Stimulated activated CD8-positive, alpha-beta memory T cell treated with anti-CD3 and anti-CD28 coated beads, Interleukin-15, amount 100 ng/mL, for 1 hour (primary cell): ENCODE measurements at regions not wholly inside any gene's neighbourhood (a gene's known extent, or its start where the extent isn't known, plus 50 kb on each side); places are given as distances from the start of the nearest gene placed in this dataset.

Source experiments
- DNase-seq: peaks from one replicate; pipeline ENCODE4 v3.0.0-alpha.2; 2020; ENCODE audit warnings: low read depth

GRCh38 chr16:80489173-80489572 lies 51.6 kb upstream of the DYNLRB2 start:
- DNase-seq: no peak

GRCh38 chr16:80488167-80488566 lies 52.6 kb upstream of the DYNLRB2 start:
- DNase-seq: no peak

GRCh38 chr16:80480664-80481063 lies 60.1 kb upstream of the DYNLRB2 start:
- DNase-seq: no peak

GRCh38 chr16:80477838-80478237 lies 63.0 kb upstream of the DYNLRB2 start:
- DNase-seq: no peak

GRCh38 chr16:80468029-80468428 lies 72.8 kb upstream of the DYNLRB2 start:
- DNase-seq: no peak

GRCh38 chr16:80466024-80466987 lies 74.5 kb upstream of the DYNLRB2 start:
- DNase-seq: peak; percentile 8

GRCh38 chr16:80463751-80464495 lies 76.9 kb upstream of the DYNLRB2 start:
- DNase-seq: no peak

GRCh38 chr16:80463326-80463725 lies 77.5 kb upstream of the DYNLRB2 start:
- DNase-seq: no peak

GRCh38 chr16:80462917-80463316 lies 77.9 kb upstream of the DYNLRB2 start:
- DNase-seq: no peak

GRCh38 chr16:80460988-80461387 lies 79.8 kb upstream of the DYNLRB2 start:
- no peak for DNase-seq

- DNase-seq: no peak
Observed at GRCh38 chr16:80459966-80460365, 80.8 kb upstream of the DYNLRB2 start.

GRCh38 chr16:80459331-80459777 lies 81.4 kb upstream of the DYNLRB2 start:
- DNase-seq: no peak

GRCh38 chr16:80457871-80458270 lies 82.9 kb upstream of the DYNLRB2 start:
- no peak for DNase-seq

GRCh38 chr16:80454802-80455201 lies 86.0 kb upstream of the DYNLRB2 start:
- no peak for DNase-seq

- DNase-seq: no peak
Observed at GRCh38 chr16:80449392-80449791, 91.4 kb upstream of the DYNLRB2 start.

- no peak for DNase-seq
Observed at GRCh38 chr16:80447241-80447640, 93.6 kb upstream of the DYNLRB2 start.

- DNase-seq: no peak
Observed at GRCh38 chr16:80442779-80443178, 98.0 kb upstream of the DYNLRB2 start.

GRCh38 chr16:80441935-80442334 lies 98.9 kb upstream of the DYNLRB2 start:
- no peak for DNase-seq

- no peak for DNase-seq
Observed at GRCh38 chr16:80440667-80441066, 100.1 kb upstream of the DYNLRB2 start.

GRCh38 chr16:80437707-80438106 lies 103.1 kb upstream of the DYNLRB2 start:
- no peak for DNase-seq

GRCh38 chr16:80436510-80436909 lies 104.3 kb upstream of the DYNLRB2 start:
- no peak for DNase-seq

GRCh38 chr16:80433623-80434022 lies 107.2 kb upstream of the DYNLRB2 start:
- DNase-seq: no peak

- no peak for DNase-seq
Observed at GRCh38 chr16:80427795-80428194, 113.0 kb upstream of the DYNLRB2 start.
